IMR-90 (cell line): ENCODE measurements at regions not wholly inside any gene's neighbourhood (a gene's known extent, or its start where the extent isn't known, plus 50 kb on each side); places are given as distances from the start of the nearest gene placed in this dataset.

ENCODE experiments used
- ATAC-seq: fragments of 200-7000 bp; cut with Tn5 transposase; 2 replicates; pipeline ENCODE4 v1.9.1; 2020; ENCODE audit warnings: low read depth, mild to moderate bottlenecking, moderate library complexity
- BruUV-seq: library from RNA; stranded (reverse); fragments of 400-500 nt; replicated peaks from 2 replicates; lab custom pipeline; 2021; lab: Mats Ljungman, UMichigan
- CTCF ChIA-PET: fragments of 300-600 bp; formaldehyde crosslinking; extraction: SDS; loops from one replicate; lab custom pipeline; 2021; ENCODE audit warnings: antibody characterized with exemption; lab: Yijun Ruan, JAX
- POLR2A ChIA-PET: fragments of 300-600 bp; sonication (Branson Sonifier 250); formaldehyde crosslinking; loops from one replicate; lab custom pipeline; 2022; ENCODE audit warnings: antibody characterized with exemption; ENCODE audit not compliant: unreplicated experiment; lab: Charles Lee
- DNase-seq: peaks from one replicate; pipeline ENCODE4 v3.0.0; 2013
- H2AFZ ChIP-seq: replicated peaks from 2 replicates; pipeline ENCODE3; 2013; ENCODE audit warnings: low read length, mild to moderate bottlenecking; ENCODE audit not compliant: poor library complexity
- H2AK5ac ChIP-seq: 2 replicates; pipeline ENCODE4 v1.6.1; 2013; ENCODE audit warnings: low read depth, low read length, inconsistent platforms
- H2AK9ac ChIP-seq: replicated peaks from 2 replicates; pipeline ENCODE3; 2013; ENCODE audit warnings: mild to moderate bottlenecking, low read depth, low read length, moderate library complexity; ENCODE audit not compliant: poor library complexity
- H2BK120ac ChIP-seq: 2 replicates; pipeline ENCODE4 v1.6.1; 2013; ENCODE audit warnings: low read depth, low read length, inconsistent platforms
- H2BK15ac ChIP-seq: 3 replicates; pipeline ENCODE4 v1.6.1; 2013; ENCODE audit warnings: low read depth, low read length, inconsistent platforms
- H2BK20ac ChIP-seq: 2 replicates; pipeline ENCODE4 v1.6.1; 2013; ENCODE audit warnings: low read depth, mild to moderate bottlenecking, inconsistent platforms, low read length, moderate library complexity
- H2BK5ac ChIP-seq: 2 replicates; pipeline ENCODE4 v1.6.1; 2013; ENCODE audit warnings: mild to moderate bottlenecking, low read depth, low read length, inconsistent platforms; ENCODE audit not compliant: poor library complexity, severe bottlenecking
- H3K14ac ChIP-seq: replicated peaks from 2 replicates; pipeline ENCODE4 v1.6.1; 2013; ENCODE audit warnings: low read depth, low read length, inconsistent platforms
- H3K18ac ChIP-seq: 2 replicates; pipeline ENCODE4 v1.6.1; 2013; ENCODE audit warnings: low read depth, low read length, control low read depth
- H3K23ac ChIP-seq: 2 replicates; pipeline ENCODE4 v1.6.1; 2013; ENCODE audit warnings: low read depth, low read length, inconsistent platforms
- H3K27ac ChIP-seq: 2 replicates; pipeline ENCODE4 v1.5.1; 2013; ENCODE audit warnings: mild to moderate bottlenecking, control low read depth, low read length; ENCODE audit not compliant: insufficient read depth
- H3K27me3 ChIP-seq: 2 replicates; pipeline ENCODE4 v1.6.1; 2013; ENCODE audit warnings: low read length; ENCODE audit not compliant: control insufficient read depth, insufficient read depth
- H3K36me3 ChIP-seq: 2 replicates; pipeline ENCODE4 v1.6.1; 2013; ENCODE audit warnings: low read length, mixed read lengths; ENCODE audit not compliant: control insufficient read depth, insufficient read depth
- H3K4ac ChIP-seq: 2 replicates; pipeline ENCODE4 v1.6.1; 2013; ENCODE audit warnings: low read depth, low read length, inconsistent platforms
- H3K4me1 ChIP-seq: 2 replicates; pipeline ENCODE4 v1.6.1; 2013; ENCODE audit warnings: low read length, mixed read lengths; ENCODE audit not compliant: control insufficient read depth, insufficient read depth
- H3K4me2 ChIP-seq: 2 replicates; pipeline ENCODE4 v1.6.1; 2013; ENCODE audit warnings: low read depth, mild to moderate bottlenecking, control low read depth, low read length, moderate library complexity
- H3K4me3 ChIP-seq: 2 replicates; pipeline ENCODE4 v1.5.1; 2013; ENCODE audit warnings: low read depth, mild to moderate bottlenecking, control low read depth, low read length, moderate library complexity; ENCODE audit not compliant: insufficient read depth
- H3K56ac ChIP-seq: 2 replicates; pipeline ENCODE4 v1.6.1; 2013; ENCODE audit warnings: low read length, inconsistent platforms; ENCODE audit not compliant: insufficient read depth; ENCODE audit errors: extremely low read depth
- H3K79me1 ChIP-seq, 2 experiments: 2 replicates each; pipeline ENCODE4 v1.6.1; 2013; ENCODE audit warnings: low read length in 2 of 2, inconsistent platforms in 1 of 2, low read depth in 1 of 2
- H3K9ac ChIP-seq: 2 replicates; pipeline ENCODE4 v1.6.1; 2013; ENCODE audit warnings: low read depth, low read length, control low read depth
- H3K9me1 ChIP-seq: 2 replicates; pipeline ENCODE4 v1.6.1; 2013; ENCODE audit warnings: low read length, inconsistent platforms; ENCODE audit not compliant: insufficient read depth
- H3K9me3 ChIP-seq: 2 replicates; pipeline ENCODE4 v1.6.1; 2013; ENCODE audit warnings: low read length; ENCODE audit not compliant: control insufficient read depth, insufficient read depth
- H4K20me1 ChIP-seq: 2 replicates; pipeline ENCODE4 v1.6.1; 2013; ENCODE audit warnings: low read length, inconsistent platforms; ENCODE audit not compliant: insufficient read depth
- H4K5ac ChIP-seq: 2 replicates; pipeline ENCODE4 v1.6.1; 2013; ENCODE audit warnings: mild to moderate bottlenecking, low read depth, low read length, control low read depth
- H4K8ac ChIP-seq, 2 experiments: 2 replicates each; pipeline ENCODE4 v1.6.1; 2013; ENCODE audit warnings: low read depth in 2 of 2, low read length in 2 of 2, control low read depth in 1 of 2, inconsistent platforms in 1 of 2
- H4K91ac ChIP-seq: 2 replicates; pipeline ENCODE4 v1.6.1; 2013; ENCODE audit warnings: low read depth, low read length, inconsistent platforms; ENCODE audit not compliant: insufficient read depth
- BHLHE40 ChIP-seq: fragments of 150-350 bp; IDR thresholded peaks from 2 replicates; pipeline ENCODE4 v1.6.1; 2016; ENCODE audit warnings: mild to moderate bottlenecking, low read depth, low read length
- CEBPB ChIP-seq: IDR thresholded peaks from 2 replicates; pipeline ENCODE4 v1.6.1; 2012; ENCODE audit warnings: low read depth, low read length, improper control_type of control experiment
- CHD1 ChIP-seq: IDR thresholded peaks from 2 replicates; pipeline ENCODE4 v1.6.1; 2012; ENCODE audit warnings: low read depth, low read length, improper control_type of control experiment
- CTCF ChIP-seq: conservative IDR thresholded peaks from 2 replicates; pipeline ENCODE4 v1.5.1; 2012; ENCODE audit warnings: mild to moderate bottlenecking, low read depth, low read length, improper control_type of control experiment
- ELK1 ChIP-seq: fragments of 150-350 bp; IDR thresholded peaks from 2 replicates; pipeline ENCODE4 v1.6.1; 2016; ENCODE audit warnings: low read depth, mild to moderate bottlenecking, low read length, moderate library complexity, borderline replicate concordance
- FOS ChIP-seq: fragments of 150-350 bp; IDR thresholded peaks from 2 replicates; pipeline ENCODE4 v1.6.1; 2016; ENCODE audit warnings: low read depth, low read length
- MAFK ChIP-seq: IDR thresholded peaks from 2 replicates; pipeline ENCODE4 v1.6.1; 2012; ENCODE audit warnings: low read depth, low read length, improper control_type of control experiment
- MAZ ChIP-seq: IDR thresholded peaks from 2 replicates; pipeline ENCODE4 v1.6.1; 2012; ENCODE audit warnings: low read depth, mild to moderate bottlenecking, low read length, improper control_type of control experiment, moderate library complexity, borderline replicate concordance
- MXI1 ChIP-seq: IDR thresholded peaks from 2 replicates; pipeline ENCODE4 v1.6.1; 2012; ENCODE audit warnings: low read depth, mild to moderate bottlenecking, low read length, moderate library complexity, borderline replicate concordance
- NFE2L2 ChIP-seq: fragments of 150-350 bp; IDR thresholded peaks from 2 replicates; pipeline ENCODE4 v1.6.1; 2016; ENCODE audit warnings: low read depth, mild to moderate bottlenecking, low read length
- POLR2A ChIP-seq: IDR thresholded peaks from 2 replicates; pipeline ENCODE4 v1.6.1; 2012; ENCODE audit warnings: mild to moderate bottlenecking, low read depth, low read length
- RAD21 ChIP-seq: IDR thresholded peaks from 2 replicates; pipeline ENCODE4 v1.6.1; 2012; ENCODE audit warnings: low read length, improper control_type of control experiment
- RCOR1 ChIP-seq: IDR thresholded peaks from 2 replicates; pipeline ENCODE4 v1.6.1; 2012; ENCODE audit warnings: mild to moderate bottlenecking, low read length, improper control_type of control experiment; ENCODE audit not compliant: insufficient replicate concordance
- RFX5 ChIP-seq: IDR thresholded peaks from 2 replicates; pipeline ENCODE4 v1.8.0; 2012; ENCODE audit warnings: low read depth, mild to moderate bottlenecking, low read length, moderate library complexity
- SMC3 ChIP-seq: fragments of 150-350 bp; IDR thresholded peaks from 2 replicates; pipeline ENCODE4 v1.6.1; 2016; ENCODE audit warnings: low read depth, mild to moderate bottlenecking, antibody characterized with exemption, low read length, moderate library complexity
- USF2 ChIP-seq: fragments of 150-350 bp; IDR thresholded peaks from 2 replicates; pipeline ENCODE4 v1.6.1; 2017; ENCODE audit warnings: mild to moderate bottlenecking, antibody characterized with exemption, low read length, low read depth
- WGBS, 2 experiments: methylation state at CpG; one replicate each; pipeline versions ENCODE4 v1.1.5 to v1.1.7; 2013; ENCODE audit warnings: missing lambda C conversion rate in 2 of 2; ENCODE audit not compliant: insufficient read length in 1 of 2; ENCODE audit errors: extremely low coverage in 2 of 2; 5-methylcytosine and 5-hydroxymethylcytosine counted together
- dilution Hi-C: fragments of 300-500 bp; cut with HindIII; formaldehyde crosslinking; loops from one replicate; pipeline ENCODE4 v1.14.3; 2018; ENCODE audit warnings: low sequenced_read_pairs; ENCODE audit not compliant: unreplicated experiment
- in situ Hi-C: fragments of 300-500 bp; cut with MboI; formaldehyde crosslinking; loops from 3 replicates; pipeline ENCODE4 v1.14.3; 2019; ENCODE audit warnings: low sequenced_read_pairs, inconsistent platforms, mixed read lengths
- intact Hi-C: fragments of 100-400 bp; cut with micrococcal nuclease; formaldehyde crosslinking; loops from 2 replicates; pipeline ENCODE4 v1.10.0; 2022

GRCh38 chr2:217008794-217009193 is 148.9 kb upstream of the TNP1 start:
- CTCF ChIA-PET, result no interaction called here
- dilution Hi-C loops, result no loop called here

More at GRCh38 chr2:217008794-217009193, 148.9 kb upstream of the TNP1 start:
- no peaks in the 10 kb centered on the region for H3K9me1 ChIP-seq
- in situ Hi-C loops (no loop called here), intact Hi-C loops (no loop called here)
- H4K8ac ChIP-seq, result no peak overlapping the region
- no peak overlapping the region for H3K4me2 ChIP-seq
- H2AFZ ChIP-seq, result no peak overlapping the region
- no peak overlapping the region for H3K9ac ChIP-seq
- no peaks in the 10 kb centered on the region for H3K9me3 ChIP-seq
- H2BK120ac ChIP-seq, result no peak overlapping the region
- BruUV-seq, result no TSS peak
- H3K4ac ChIP-seq, result no peak overlapping the region
- H3K27me3 ChIP-seq, result peaks cover 2% of the 10 kb centered on the region; the same call in 1 of the 2 replicates
- no peak overlapping the region for H3K56ac ChIP-seq
- no peak for DNase-seq
- POLR2A ChIA-PET, result no interaction called here
- H4K5ac ChIP-seq, result no peak overlapping the region
- H3K27ac ChIP-seq, result no peak overlapping the region
- no peaks in the 10 kb centered on the region for H3K36me3 ChIP-seq
- peak overlapping the region; percentile 9; the same call in 1 of the 2 replicates for H4K91ac ChIP-seq
- H2AK5ac ChIP-seq, result no peak overlapping the region
- no peak overlapping the region for H3K18ac ChIP-seq
- H2BK5ac ChIP-seq, result no peak overlapping the region
- H3K4me3 ChIP-seq, result no peak overlapping the region
- H2AK9ac ChIP-seq, result no peak overlapping the region
- H3K4me1 ChIP-seq, result peaks cover 3% of the 10 kb centered on the region; the same call in 1 of the 2 replicates
- no CpG with 5 or more reads among the region's 2 CpGs for WGBS, 2 experiments
- ATAC-seq, result no peak
- TF ChIP-seq USF2 (no peak), RFX5 (no peak), ELK1 (no peak), CHD1 (no peak), RAD21 (no peak), SMC3 (no peak), POLR2A (no peak), CTCF (no peak), MAZ (no peak), CEBPB (no peak), RCOR1 (no peak), BHLHE40 (no peak), NFE2L2 (no peak), MXI1 (no peak), MAFK (no peak), FOS (no peak)
- H2BK15ac ChIP-seq, result no peak overlapping the region
- no peaks in the 10 kb centered on the region for H3K79me1 ChIP-seq
- H3K23ac ChIP-seq, result no peak overlapping the region
- H2BK20ac ChIP-seq, result no peak overlapping the region
- no peaks in the 10 kb centered on the region for H4K20me1 ChIP-seq
- no peak overlapping the region for H3K14ac ChIP-seq
